ENCODE measurements at regions not wholly inside any gene's neighbourhood (a gene's known extent, or its start where the extent isn't known, plus 50 kb on each side); places are given as distances from the start of the nearest gene placed in this dataset.
"Not testable (repeated sequence)": the region's sequence is repeated elsewhere in the genome, so short reads cannot be mapped to it uniquely, and the experiment has no call there.

DNA sequence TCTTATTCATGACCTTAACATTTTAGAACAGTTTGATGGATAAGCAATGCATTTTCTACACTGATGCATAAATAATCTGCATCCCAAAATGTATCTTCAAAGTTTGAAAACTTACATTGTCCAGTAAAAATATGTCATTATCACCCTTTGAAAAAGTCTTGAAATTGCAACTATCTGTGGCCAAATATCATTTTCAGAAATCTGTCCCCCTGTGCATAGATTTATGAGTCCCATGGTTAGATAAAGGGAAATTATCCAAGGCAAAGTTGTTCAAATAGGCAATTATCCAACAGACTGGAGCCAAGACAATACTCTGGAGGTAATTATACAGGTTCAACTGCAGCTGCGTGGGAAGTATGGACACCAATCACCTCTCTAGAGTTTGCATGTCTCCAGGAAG lies 182.5 kb upstream of the INTU start:
- no peak for DNase-seq

DNA sequence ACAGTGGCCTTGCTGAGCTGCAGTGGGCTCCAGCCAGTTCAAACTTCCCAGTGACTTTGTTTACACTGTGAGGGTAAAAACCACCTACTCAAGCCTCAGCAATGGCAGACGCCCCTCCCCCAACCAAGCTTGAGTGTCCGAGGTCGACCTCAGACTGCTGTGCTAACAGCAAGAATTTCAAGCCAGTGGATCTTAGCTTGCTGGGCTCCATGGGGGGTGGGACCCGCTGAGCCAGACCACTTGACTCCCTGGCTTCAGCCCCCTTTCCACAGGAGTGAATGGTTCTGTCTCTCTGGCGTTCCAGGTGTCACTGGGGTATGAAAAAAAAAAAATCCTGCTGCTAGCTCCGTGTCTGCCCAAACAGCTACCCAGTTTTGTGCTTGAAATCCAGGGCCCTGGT lies 168.9 kb upstream of the INTU start:
- DNase-seq = no peak

DNA sequence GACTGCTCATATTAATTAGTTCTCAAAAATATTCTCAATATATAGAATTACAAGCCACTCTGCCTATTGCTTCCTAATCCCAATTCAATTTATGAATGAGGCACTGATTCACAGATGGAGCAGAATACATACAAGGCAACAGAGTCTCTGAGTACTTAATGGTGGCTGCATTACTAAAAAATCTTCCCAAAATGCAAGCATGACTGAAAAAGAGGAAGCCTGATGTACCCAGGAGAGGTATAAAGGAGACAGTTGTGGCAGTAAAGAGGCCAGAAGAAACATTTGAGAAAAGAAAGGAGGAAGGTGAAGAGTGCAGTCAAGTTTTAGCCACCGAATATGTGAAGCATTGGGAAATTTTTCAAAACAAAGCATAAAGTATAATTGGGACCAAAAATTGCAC lies 163.2 kb upstream of the INTU start:
- no peak for DNase-seq

DNA sequence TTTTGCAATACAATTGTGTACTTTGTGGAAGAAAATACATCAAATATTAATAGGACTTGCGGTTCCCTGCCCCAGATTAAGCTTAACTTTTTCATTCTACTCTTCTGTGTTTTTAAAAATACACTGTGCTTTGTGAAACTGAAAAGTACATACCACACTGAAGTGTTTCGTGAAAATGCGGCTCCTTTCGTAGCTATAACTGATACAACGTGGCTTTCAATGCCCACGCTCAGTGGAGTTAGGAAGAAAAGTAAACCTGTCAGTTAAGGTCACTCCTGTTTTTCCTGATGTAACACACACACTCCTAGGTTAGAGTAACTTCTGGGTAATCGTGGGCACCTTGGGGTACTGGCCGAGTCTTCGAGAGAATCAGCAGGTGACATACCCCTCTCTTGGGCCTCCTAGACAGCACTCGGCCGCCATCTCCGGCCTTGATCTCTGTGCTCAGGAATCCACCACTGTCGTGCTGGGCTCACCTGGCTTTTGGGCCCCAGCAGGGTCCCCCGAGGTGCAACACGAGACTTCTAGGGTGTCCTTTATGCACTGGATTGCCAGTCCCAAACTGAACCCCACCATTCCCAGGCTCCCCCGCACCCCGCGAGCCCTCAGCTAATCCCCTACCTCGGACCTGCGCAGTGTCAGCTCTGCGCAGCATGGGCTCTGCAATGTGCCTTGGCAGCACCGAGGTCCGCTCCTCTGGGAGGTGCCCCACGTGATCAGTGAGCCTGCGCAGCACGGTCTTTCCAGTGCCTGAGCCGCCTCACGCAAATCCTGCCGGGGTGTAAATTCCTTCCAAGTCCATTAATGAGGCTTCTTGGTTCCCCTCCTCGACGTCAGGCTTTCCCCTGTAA lies 162.6 kb upstream of the INTU start:
- DNase-seq = no peak

DNA sequence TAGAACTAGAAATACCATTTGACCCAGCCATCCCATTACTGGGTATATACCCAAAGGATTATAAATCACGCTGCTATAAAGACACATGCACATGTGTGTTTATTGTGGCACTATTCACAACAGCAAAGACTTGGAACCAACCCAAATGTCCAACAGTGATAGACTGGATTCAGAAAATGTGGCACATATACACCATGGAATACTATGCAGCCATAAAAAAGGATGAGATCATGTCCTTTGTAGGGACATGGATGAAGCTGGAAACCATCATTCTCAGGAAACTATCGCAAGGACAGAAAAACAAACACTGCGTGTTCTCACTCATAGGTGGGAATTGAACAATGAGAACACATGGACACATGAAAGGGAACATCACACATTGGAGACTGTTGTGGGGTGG lies 154.5 kb upstream of the INTU start:
- DNase-seq = not testable (repeated sequence)

DNA sequence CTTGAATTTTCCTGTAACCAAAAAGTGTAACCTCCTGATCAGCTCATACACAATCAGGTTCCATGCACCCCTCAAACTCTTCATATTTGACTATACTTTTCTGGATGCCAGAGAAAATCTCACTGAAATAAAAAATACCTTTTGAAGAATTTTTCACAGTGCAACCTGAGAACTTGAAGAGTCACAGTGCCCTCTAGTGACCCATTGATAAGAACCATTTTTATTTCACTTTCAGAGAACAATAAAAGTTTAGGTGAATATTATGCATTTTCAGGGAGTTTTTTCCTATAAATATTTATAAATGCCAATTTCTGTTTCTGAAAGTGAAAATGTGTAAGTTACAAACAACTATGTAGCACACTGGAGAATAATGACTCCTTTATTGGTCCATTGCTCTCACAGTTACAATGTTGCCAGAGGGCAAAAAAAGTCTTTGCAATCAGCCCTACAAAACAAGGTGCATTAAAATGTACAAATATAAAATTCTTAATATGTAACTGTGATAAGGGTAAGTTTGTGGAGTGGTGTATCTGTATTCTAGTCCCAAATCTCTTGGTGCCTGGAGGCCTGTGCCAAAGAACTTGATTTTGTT lies 153.6 kb upstream of the INTU start:
- DNase-seq = peak; percentile 9

DNA sequence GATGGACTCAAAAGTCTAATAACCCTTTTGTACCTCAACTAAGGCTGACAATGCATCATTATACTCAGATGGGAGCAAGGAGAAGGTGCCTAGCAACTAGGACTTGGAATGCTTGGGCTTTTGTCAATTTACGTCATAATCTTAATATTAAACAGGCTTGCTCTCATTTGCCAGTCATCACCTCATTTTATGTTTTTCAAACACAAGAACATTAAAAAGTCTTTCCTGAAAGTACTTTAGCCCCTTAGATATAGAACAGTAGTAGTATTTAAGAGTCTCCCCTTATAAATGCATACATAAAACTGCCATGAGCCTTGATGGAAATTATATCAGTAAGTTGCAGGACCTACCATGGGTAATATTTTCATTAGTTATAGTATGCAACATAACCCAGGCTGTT lies 150.7 kb upstream of the INTU start:
- no peak for DNase-seq

DNA sequence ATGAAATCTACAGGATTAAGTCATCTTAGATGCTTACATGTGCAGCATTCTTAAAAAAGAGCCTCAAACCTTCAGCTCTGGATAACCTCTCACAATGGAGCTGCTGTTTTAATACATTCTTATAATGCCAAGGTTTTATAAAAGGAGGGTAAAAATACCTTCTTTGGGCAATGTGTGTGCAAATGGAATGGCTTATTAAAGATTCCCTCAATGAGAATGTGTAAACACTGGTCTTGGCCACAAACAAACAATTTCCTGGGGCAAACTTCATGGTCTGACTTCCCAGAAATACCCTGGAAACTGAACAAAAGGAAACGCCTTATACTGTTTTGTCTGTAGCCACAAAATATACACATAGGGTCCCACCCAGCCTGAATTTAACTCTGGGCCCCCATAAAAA lies 148.6 kb upstream of the INTU start:
- DNase-seq = no peak

DNA sequence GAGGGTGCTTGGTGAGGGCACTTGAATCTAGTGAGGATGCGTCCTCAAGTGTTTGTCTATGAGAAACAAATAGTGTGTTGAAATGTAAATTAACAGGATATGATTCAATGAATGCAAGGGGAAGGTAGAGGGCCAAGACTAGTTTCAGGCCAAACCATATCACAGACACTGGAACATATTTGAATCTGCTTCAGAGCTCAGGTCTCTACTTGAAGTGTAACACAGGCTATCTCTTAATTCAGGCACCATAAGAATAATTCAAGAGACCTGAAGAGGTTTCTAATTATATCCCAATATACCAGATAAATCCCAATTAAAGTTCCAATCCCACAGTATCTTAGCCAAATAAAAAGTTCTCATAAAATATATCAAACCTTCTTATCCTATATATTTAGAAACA lies 146.5 kb upstream of the INTU start:
- no peak for DNase-seq

DNA sequence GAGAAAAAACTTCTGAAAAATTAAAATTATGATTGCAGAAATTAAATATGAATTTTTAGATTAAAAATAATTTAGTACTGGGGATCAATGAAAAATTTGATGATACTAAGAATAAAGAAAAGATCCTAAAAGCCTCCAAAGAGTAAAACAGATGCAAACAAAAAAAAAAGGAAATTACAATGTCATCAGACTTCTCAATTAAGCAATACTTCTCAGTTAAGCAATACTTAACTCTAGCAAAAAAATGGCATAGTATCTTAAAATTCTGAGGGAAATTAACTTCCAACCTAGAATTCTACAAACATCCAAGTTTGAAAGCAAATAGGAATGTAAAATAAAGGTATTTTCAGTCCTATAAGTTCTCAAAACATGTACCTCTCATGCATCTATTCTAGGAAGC lies 141.2 kb upstream of the INTU start:
- no peak for DNase-seq

DNA sequence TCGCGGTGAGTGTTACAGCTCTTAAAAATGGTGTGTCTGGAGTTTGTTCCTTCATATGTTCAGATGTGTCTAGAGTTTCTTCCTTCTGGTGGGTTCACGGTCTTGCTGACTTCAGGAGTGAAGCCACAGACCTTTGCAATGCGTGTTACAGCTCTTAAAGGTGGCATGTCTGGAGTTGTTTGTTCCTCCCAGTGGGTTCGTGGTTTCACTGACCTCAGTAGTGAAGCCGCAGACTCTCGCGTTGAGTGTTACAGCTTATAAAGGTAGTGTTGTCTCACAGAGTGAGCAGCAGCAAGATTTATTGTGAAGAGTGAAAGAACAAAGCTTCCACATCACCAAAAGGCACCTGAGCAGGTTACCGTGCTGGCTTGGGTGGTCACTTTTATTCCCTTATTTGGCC lies 135.9 kb upstream of the INTU start:
- DNase-seq = not testable (repeated sequence)

DNA sequence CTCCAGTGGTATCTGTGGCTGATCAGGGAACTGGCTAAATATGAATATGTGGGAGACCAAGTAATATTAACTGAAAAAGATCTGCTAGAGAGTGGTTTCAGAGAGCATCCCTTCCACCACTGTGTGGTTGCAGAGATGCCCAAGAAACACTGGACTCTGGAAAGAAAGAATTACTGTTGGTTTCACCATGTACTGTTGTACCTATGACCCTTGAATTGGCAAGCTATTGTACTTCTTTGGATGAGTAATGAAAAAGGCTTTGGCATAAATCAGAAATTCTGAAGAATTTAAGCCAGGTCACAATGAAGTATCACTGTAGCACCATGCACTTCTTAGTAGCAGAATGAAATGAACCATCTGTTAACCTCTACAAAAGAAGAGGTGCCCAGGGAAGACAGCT lies 134.4 kb upstream of the INTU start:
- DNase-seq = no peak

DNA sequence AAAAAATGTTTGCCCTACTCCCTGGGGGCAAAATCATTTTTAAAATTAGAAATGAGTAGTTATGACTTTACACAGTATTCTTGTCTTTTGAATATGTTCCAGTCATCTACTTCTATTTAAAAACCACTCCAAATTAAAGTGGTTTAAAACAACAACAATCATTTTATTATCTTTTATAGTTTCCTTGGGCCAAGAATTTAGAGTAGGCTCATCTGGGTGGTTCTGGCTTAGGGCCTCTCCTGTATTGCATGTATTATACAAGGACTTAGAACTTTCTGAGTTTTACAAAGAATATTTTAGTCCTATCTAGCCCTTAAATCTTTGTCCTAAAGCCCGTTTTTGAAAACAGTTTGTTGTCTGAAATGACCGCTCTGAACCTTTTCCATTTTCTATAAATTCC lies 132.5 kb upstream of the INTU start:
- DNase-seq = no peak

DNA sequence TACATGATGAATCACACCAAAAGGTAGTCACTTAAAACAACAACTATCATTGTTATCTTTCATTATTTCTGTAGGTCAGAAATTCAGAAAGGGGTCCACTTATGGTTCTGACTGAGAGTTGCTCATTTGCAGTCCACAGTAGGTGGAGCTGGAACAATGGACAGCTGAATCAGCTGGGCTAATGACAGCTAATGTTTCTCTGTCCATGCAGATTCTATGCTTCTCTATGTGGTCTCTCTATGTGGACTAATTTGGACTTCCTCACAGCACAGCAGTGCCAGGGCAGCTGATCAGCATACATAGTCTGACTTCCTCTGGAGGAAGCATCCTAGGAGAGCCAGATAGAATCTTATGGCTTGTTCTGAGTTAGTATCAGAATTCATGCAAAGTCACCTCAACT lies 131.7 kb upstream of the INTU start:
- DNase-seq = peak; percentile 15

DNA sequence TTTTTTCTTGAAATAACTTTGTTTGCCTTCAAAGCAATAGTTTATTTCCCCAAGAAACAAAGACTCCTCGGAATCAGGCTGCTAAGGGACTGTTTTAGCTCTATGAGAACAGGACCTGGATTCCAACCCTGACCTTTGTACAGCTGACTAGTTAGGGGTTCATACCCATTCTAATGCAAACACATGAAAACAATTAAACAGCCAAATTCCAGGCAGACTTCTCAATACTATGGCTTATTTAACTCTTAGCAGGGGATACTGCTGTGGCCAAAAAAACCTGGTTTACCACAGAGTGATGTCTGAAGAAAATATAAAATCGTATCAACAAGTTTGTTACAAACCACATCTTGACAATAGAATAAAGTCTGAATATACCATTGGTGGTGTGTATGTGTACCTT lies 129.6 kb upstream of the INTU start:
- DNase-seq = peak; percentile 43

DNA sequence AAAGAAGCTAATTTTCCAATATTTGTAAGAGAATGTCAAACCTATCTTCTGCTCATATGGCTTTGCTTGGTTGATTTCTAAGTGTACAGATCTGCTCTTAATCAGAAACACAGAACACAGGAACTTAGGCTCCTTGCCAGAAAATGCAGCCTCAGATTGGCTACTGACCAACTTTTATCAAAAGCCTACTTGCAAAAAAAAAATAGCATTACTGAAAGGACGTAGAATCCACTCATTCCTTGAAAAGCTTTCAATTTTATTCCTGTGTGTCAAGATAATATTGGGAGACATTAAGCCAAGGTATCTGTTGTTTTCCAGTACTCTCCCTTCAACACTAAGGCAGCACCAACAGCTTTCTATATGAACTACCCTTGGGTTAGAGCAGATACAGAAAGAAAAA lies 127.6 kb upstream of the INTU start:
- DNase-seq = peak; percentile 24

DNA sequence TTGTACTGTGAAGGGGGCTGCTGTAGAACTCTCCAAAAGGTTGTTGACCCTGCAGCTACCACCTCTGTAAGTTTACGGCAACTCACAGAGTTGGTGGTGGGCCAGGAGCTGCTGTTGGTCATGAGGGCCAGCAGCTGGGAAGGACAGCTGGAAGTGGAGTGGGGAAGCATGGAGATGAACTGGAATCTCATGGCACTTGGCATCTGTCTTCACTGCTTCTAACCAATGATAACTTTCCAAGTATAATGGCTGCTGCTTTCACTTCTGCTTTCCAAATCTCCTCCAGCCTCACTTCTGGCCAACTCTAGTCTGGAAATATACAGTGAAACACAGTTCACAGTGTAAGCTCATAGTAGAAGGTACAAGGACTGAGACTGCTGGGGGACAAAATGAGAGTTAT lies 126.5 kb upstream of the INTU start:
- no peak for DNase-seq

DNA sequence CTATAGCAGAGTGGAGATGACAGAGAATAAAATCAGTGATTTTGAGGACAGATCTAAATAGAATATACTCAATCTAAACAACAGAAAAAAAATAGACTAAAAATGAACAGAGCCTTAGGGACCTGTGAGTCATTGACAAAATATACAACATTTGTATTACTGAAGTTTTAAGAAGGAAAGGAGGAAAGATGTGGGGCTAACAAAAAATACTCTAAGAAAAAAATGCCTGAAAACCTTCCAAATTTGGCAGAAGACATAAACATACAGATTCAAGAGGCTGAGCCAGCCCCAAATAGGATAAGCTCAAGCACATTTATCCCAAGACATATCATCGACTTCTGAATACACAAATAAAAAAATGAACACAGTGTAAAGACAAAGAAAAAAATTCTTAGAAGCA lies 123.6 kb upstream of the INTU start:
- DNase-seq = peak; percentile 43

DNA sequence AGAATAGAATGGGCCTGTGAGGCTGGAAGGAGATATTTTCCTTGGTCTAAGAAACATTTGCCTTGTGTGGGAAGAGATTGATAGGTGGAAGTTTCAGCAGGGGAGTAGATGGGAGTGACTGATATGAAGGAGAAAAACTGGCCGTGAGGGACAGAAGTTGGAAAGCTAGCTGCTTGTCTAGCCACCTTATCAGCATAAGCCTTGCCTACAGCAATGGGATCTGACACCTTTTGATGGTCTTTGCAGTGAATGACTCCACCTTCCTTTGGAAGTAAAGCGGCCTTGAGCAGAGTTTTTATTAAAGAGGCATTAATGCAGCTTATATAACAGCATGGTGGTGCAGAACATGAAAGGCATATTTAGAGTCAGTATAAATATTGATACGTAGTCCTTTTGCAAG lies 120.1 kb upstream of the INTU start:
- DNase-seq = not testable (repeated sequence)

DNA sequence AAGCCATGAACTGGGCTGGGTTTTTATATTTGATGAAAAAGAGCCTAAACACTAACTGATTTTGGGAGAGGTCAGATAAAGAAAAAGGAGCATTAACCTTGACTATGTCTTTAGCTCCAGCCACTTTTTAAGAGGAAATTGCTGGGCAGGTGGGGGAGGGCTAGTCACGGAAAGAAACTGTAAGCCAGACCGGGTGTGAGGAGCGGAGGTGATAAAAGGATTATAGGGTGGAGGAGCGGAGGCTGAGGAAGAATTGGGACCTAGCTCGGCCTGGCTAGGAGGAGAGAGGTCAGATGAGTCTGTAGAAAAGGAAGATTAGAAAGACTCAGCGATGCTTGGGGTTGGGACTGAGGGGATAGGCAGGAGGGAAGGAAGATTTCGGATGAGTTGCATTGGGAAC lies 117.5 kb upstream of the INTU start:
- DNase-seq = not testable (repeated sequence)

DNA sequence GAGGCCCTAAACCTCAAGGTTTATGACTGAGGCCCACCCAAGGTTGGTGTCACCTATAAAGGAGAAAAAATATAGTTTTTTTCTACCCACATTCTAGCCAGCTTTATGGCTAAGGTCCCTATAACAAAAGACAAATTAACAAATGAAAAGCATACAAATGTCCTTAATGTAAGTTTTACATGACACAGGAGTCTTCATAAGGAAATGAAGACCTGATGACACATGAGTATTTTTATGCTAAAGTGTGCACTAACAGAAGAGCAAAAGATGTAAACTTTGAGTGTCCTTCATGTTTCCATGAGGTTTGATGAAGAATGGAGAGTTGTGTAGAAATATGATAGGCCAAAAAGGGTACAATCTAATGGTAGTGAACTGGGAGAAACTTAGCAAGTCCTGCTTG lies 114.7 kb upstream of the INTU start:
- no peak for DNase-seq

DNA sequence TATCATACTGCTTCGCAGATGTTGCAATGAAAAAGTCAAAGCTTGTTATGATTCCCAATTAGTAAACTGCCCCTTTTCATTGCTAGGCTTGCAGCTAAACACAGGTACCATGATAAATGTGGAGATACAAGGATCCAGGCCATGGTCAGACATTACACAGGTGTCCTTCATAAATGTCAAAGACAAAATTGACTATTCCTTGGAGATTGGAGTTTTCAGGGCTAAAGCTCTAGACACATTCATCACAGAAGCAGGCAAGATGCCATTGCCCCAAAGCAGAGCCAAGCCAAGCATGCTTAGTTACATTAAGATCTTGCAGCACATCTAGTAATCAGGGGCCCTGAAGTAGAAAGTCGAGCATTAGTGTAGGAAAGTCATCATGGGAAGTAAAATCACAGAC lies 111.3 kb upstream of the INTU start:
- no peak for DNase-seq

DNA sequence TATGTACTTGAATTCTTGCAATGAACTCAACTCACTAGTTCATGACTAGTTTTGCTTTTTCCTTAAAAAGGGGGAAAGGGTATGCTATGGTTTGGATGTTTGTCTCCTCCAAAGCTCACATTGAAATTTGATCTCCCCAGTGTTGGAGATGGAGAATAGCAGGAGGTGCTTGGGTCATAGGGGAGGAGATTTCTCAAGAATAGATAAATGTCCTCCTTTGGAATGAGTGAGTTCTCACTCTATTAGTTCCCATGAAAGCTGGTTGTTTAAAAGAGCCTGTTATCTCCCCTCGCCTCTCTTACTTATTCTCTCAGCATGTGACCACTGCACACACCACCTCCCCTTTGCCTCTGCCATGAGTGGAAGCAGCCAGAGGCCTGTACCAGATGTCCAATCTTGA lies 109.4 kb upstream of the INTU start:
- no peak for DNase-seq

DNA sequence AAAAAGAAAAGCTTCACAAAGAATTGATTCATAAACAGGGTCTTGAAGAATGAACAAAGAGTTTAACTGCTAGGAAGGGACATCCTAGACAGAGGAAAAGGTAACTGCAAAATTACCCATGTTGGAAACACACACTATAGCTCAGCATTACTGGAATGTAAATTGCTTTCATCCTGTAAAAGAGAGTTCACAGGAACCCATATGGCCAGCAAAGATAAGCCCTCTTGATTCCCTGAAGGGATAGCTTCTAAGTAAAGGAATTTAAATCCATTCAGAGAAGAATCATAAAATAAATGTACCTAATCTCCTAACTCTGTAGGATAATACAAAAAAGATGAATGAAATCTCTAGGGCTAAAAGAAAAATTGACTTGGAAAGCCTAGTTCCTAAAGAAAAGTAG lies 107.1 kb upstream of the INTU start:
- no peak for DNase-seq

DNA sequence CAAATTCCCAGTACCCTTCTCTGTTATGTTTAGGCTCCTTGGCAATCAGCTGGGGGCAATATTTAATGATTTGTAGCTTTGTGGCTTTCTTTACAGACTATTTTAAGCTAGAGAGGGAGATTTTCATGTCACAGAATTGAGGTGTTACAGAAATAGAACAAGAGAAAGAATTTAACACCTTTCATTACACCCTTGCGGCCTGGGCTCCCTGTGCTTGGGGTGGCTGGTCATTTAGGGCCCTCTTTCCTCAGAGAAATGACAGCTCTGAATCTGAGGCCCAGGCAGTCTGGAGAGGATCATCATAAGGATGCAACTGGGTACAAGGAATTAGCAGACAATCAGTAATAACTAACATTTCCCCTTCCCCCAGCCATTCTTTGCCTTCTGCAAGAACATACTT lies 104.5 kb upstream of the INTU start:
- no peak for DNase-seq
